Endothelial cell of umbilical vein (primary cell): ENCODE measurements at regions not wholly inside any gene's neighbourhood (a gene's known extent, or its start where the extent isn't known, plus 50 kb on each side); places are given as distances from the start of the nearest gene placed in this dataset.

Source experiments
- BruUV-seq: library from RNA; stranded (reverse); fragments of 400-500 nt; replicated peaks from 2 replicates; lab custom pipeline; 2021; lab: Mats Ljungman, UMichigan
- CTCF ChIA-PET: fragments of 300-600, 350-600 bp; sonication (Branson Sonifier 250); formaldehyde crosslinking; loops from one replicate; lab custom pipeline; 2021; ENCODE audit warnings: antibody characterized with exemption, inconsistent platforms; lab: Charles Lee
- POLR2A ChIA-PET: fragments of 300-600, 350-600 bp; sonication (Branson Sonifier 250); formaldehyde crosslinking; loops from one replicate; lab custom pipeline; 2021; ENCODE audit warnings: antibody characterized with exemption, inconsistent platforms; lab: Charles Lee
- DNase-seq: peaks from one replicate; pipeline ENCODE4 v3.0.0-alpha.2; 2011; ENCODE audit warnings: low read depth, low spot score
- FAIRE-seq: peaks from 2 replicates; lab custom pipeline; 2011; peaks lifted over from hg19 to GRCh38; lab: Jason Lieb, UNC
- H2AFZ ChIP-seq: 2 replicates; pipeline ENCODE4 v1.6.0; 2012; ENCODE audit warnings: low read depth, low read length, control low read depth, inconsistent platforms
- H3K27ac ChIP-seq: 2 replicates; pipeline ENCODE4 v1.5.1; 2011; ENCODE audit warnings: low read depth, mild to moderate bottlenecking, control low read depth, low read length, moderate library complexity; ENCODE audit not compliant: insufficient read depth
- H3K27me3 ChIP-seq, 2 experiments: 2 replicates each; pipeline versions ENCODE4 v1.6.0 to v1.6.1; 2011; ENCODE audit warnings: low read length in 2 of 2, mixed read lengths in 1 of 2; ENCODE audit not compliant: control insufficient read depth in 2 of 2, insufficient read depth in 2 of 2
- H3K36me3 ChIP-seq, 2 experiments: 2 replicates in 1 of 2; 3 replicates in 1 of 2; pipeline ENCODE4 v1.5.1; 2011; ENCODE audit warnings: low read length in 2 of 2, mild to moderate bottlenecking in 1 of 2, moderate library complexity in 1 of 2; ENCODE audit not compliant: control insufficient read depth in 2 of 2, insufficient read depth in 2 of 2; ENCODE audit errors: extremely low read depth in 1 of 2
- H3K4me1 ChIP-seq: 3 replicates; pipeline ENCODE4 v1.5.1; 2011; ENCODE audit warnings: mild to moderate bottlenecking, low read length; ENCODE audit not compliant: control insufficient read depth, insufficient read depth; ENCODE audit errors: extremely low read depth
- H3K4me2 ChIP-seq: 2 replicates; pipeline ENCODE4 v1.6.1; 2011; ENCODE audit warnings: low read length, control low read depth, mixed read lengths; ENCODE audit not compliant: insufficient read depth
- H3K4me3 ChIP-seq, 3 experiments: fragments of 200-600 bp in 1 of 3; sonication (generic), shearing (Covaris generic) in 1 of 3; replicated peaks in 1 of 3; 2 replicates each; pipeline ENCODE4 v1.5.1; 2011 to 2016; ENCODE audit warnings: control low read depth in 3 of 3, low read length in 3 of 3, mild to moderate bottlenecking in 2 of 3, inconsistent platforms in 1 of 3, low read depth in 1 of 3, moderate library complexity in 1 of 3; ENCODE audit not compliant: insufficient read depth in 1 of 3
- H3K79me2 ChIP-seq: 2 replicates; pipeline ENCODE4 v1.6.0; 2012; ENCODE audit warnings: low read length, inconsistent platforms; ENCODE audit not compliant: control insufficient read depth, insufficient read depth
- H3K9ac ChIP-seq: replicated peaks from 2 replicates; pipeline ENCODE3; 2011; ENCODE audit warnings: low read length, control low read depth; ENCODE audit not compliant: insufficient read depth; ENCODE audit errors: extremely low read depth
- H3K9me1 ChIP-seq: replicated peaks from 3 replicates; pipeline ENCODE4 v1.6.0; 2011; ENCODE audit warnings: mild to moderate bottlenecking, low read length; ENCODE audit not compliant: control insufficient read depth, insufficient read depth; ENCODE audit errors: extremely low read depth
- H3K9me3 ChIP-seq: replicated peaks from 2 replicates; pipeline ENCODE4 v1.5.1; 2012; ENCODE audit warnings: low read length, inconsistent platforms; ENCODE audit not compliant: control insufficient read depth, insufficient read depth
- H4K20me1 ChIP-seq: replicated peaks from 2 replicates; pipeline ENCODE3; 2011; ENCODE audit warnings: mild to moderate bottlenecking, low read length; ENCODE audit not compliant: control insufficient read depth, insufficient read depth; ENCODE audit errors: extremely low read depth
- CTCF ChIP-seq, 2 donors: IDR thresholded peaks; 1 replicate in 1 of 2; 2 replicates in 1 of 2; pipeline ENCODE4 v1.5.1; 2011; ENCODE audit warnings: low read length in 2 of 2, mild to moderate bottlenecking in 2 of 2, moderate library complexity in 2 of 2, control low read depth in 1 of 2, inconsistent platforms in 1 of 2, low read depth in 1 of 2; ENCODE audit not compliant: insufficient read depth in 1 of 2; ENCODE audit errors: extremely low read depth in 1 of 2
- EZH2 ChIP-seq: IDR thresholded peaks from 2 replicates; pipeline ENCODE4 v1.6.1; 2012; ENCODE audit warnings: borderline replicate concordance, low read depth, mild to moderate bottlenecking, moderate library complexity, low read length, inconsistent platforms; ENCODE audit not compliant: severe bottlenecking
- FOS ChIP-seq: IDR thresholded peaks from 2 replicates; pipeline ENCODE4 v1.6.1; 2011; ENCODE audit warnings: mild to moderate bottlenecking, low read length, moderate library complexity, borderline replicate concordance; ENCODE audit not compliant: insufficient read depth
- GATA2 ChIP-seq: IDR thresholded peaks from 2 replicates; pipeline ENCODE4 v1.7.0; 2011; ENCODE audit warnings: low read depth, mild to moderate bottlenecking, moderate library complexity, mixed read lengths, low read length; ENCODE audit not compliant: insufficient read length, insufficient read depth
- JUN ChIP-seq: IDR thresholded peaks from 2 replicates; pipeline ENCODE4 v1.6.1; 2011; ENCODE audit warnings: borderline replicate concordance, low read depth; ENCODE audit not compliant: insufficient read length, insufficient read depth
- MAX ChIP-seq: IDR thresholded peaks from 2 replicates; pipeline ENCODE4 v1.6.1; 2011; ENCODE audit not compliant: insufficient read depth, insufficient read length
- MYC ChIP-seq: IDR thresholded peaks from one replicate; pipeline ENCODE4 v1.6.1; 2011; ENCODE audit warnings: mild to moderate bottlenecking, low read depth, low read length
- POLR2A ChIP-seq: IDR thresholded peaks from 2 replicates; pipeline ENCODE4 v1.6.1; 2012; ENCODE audit warnings: low read depth, mild to moderate bottlenecking, control low read depth, low read length
- POLR2AphosphoS5 ChIP-seq: IDR thresholded peaks from 2 replicates; pipeline ENCODE4 v1.6.1; 2012; ENCODE audit warnings: low read depth, mild to moderate bottlenecking, control low read depth, low read length, moderate library complexity; ENCODE audit not compliant: insufficient read depth
- dilution Hi-C: fragments of 300-500 bp; cut with MboI; formaldehyde crosslinking; loops from one replicate; pipeline ENCODE4 v1.15.0; 2019; ENCODE audit warnings: low sequenced_read_pairs; ENCODE audit not compliant: extremely low pct_ligation_motif_present
- intact Hi-C: fragments of 100-400 bp; cut with micrococcal nuclease; formaldehyde crosslinking; loops from one replicate; pipeline ENCODE4 v1.10.0; 2022

- POLR2A ChIA-PET: no interaction called here
- Histone ChIP-seq H3K36me3 (no peaks in the 10 kb centered on the region), H3K4me1 (no peaks in the 10 kb centered on the region), H3K27ac (no peak overlapping the region), H3K9ac (no peak overlapping the region), H3K27me3 (no peaks in the 10 kb centered on the region), H3K4me3 (no peak overlapping the region), H3K9me1 (no peaks in the 10 kb centered on the region), H3K79me2 (no peaks in the 10 kb centered on the region), H3K4me2 (no peak overlapping the region), H3K9me3 (no peaks in the 10 kb centered on the region), H4K20me1 (no peaks in the 10 kb centered on the region), H2AFZ (no peak overlapping the region)
- CTCF ChIA-PET: no interaction called here
- FAIRE-seq (peak; percentile 15), DNase-seq (no peak)
- TF ChIP-seq EZH2: no peak
- TF ChIP-seq CTCF (IDR thresholded peaks at IDR 0.05; ENCODE audit: extremely low read depth in 1 of 2, insufficient read depth in 1 of 2, low read depth in 1 of 2, low read length in 2 of 2): no peak
- TF ChIP-seq FOS: no peak
- no peak for TF ChIP-seq POLR2AphosphoS5
- no peak for TF ChIP-seq GATA2
- no peak for TF ChIP-seq POLR2A
- no peak for TF ChIP-seq MAX
- TF ChIP-seq JUN: no peak
- no peak for TF ChIP-seq MYC
- dilution Hi-C loops (no loop called here), intact Hi-C loops (no loop called here)
- no TSS peak for BruUV-seq
These were observed 475.3 kb upstream of the AMOT start for GRCh38 chrX:113315927-113316326.
